B cell (primary cell): ENCODE measurements at regions not wholly inside any gene's neighbourhood (a gene's known extent, or its start where the extent isn't known, plus 50 kb on each side); places are given as distances from the start of the nearest gene placed in this dataset.

Experiments
- ATAC-seq: fragments of 200-7000 bp; cut with Tn5 transposase; one replicate; pipeline ENCODE4 v1.10.0; 2021; ENCODE audit warnings: low read depth, mild to moderate bottlenecking, moderate number of reproducible peaks, moderate library complexity
- CTCF ChIA-PET: fragments of 350-600 bp; sonication (Branson Sonifier 250); formaldehyde crosslinking; loops from one replicate; lab custom pipeline; 2021; ENCODE audit warnings: antibody characterized with exemption, inconsistent platforms; lab: Charles Lee
- POLR2A ChIA-PET: fragments of 350-600 bp; sonication (Branson Sonifier 250); formaldehyde crosslinking; loops from one replicate; lab custom pipeline; 2021; ENCODE audit warnings: antibody characterized with exemption; lab: Charles Lee
- DNase-seq: peaks from one replicate; pipeline ENCODE4 v3.0.0; 2013
- H2AFZ ChIP-seq: 2 replicates; pipeline ENCODE4 v1.6.1; 2012; ENCODE audit warnings: mild to moderate bottlenecking, low read depth, low read length; ENCODE audit not compliant: insufficient read depth, poor library complexity, severe bottlenecking
- H3K27ac ChIP-seq, 2 donors: 1 replicate in 1 of 2; 2 replicates in 1 of 2; pipeline ENCODE4 v1.5.1; 2012 to 2013; ENCODE audit warnings: low read length in 2 of 2, mild to moderate bottlenecking in 2 of 2, moderate library complexity in 1 of 2
- H3K27me3 ChIP-seq, 4 experiments: fragments of 200-600 bp in 1 of 4; sonication (generic) in 1 of 4; replicated peaks in 1 of 4; 1 replicate in 2 of 4; 2 replicates in 2 of 4; pipeline versions ENCODE4 v1.6.1 to v1.7.0; 2013 to 2016; ENCODE audit warnings: low read length in 3 of 4, mild to moderate bottlenecking in 2 of 4, mixed read lengths in 1 of 4, moderate library complexity in 1 of 4; ENCODE audit not compliant: insufficient read depth in 4 of 4, control insufficient read depth in 3 of 4; ENCODE audit errors: control extremely low read depth in 1 of 4
- H3K36me3 ChIP-seq, 2 experiments: replicated peaks in 1 of 2; 1 replicate in 1 of 2; 2 replicates in 1 of 2; pipeline versions ENCODE4 v1.6.1 to v1.7.1; 2013; ENCODE audit warnings: low read length in 1 of 2; ENCODE audit not compliant: insufficient read depth in 2 of 2, control insufficient read depth in 1 of 2; ENCODE audit errors: control extremely low read depth in 1 of 2, extremely low read depth in 1 of 2
- H3K4me1 ChIP-seq, 2 donors: fragments of 200-600 bp in 1 of 2; sonication (generic) in 1 of 2; 1 replicate in 1 of 2; 2 replicates in 1 of 2; pipeline versions ENCODE4 v1.5.1 to v1.6.1; 2013 to 2017; ENCODE audit warnings: low read length in 2 of 2; ENCODE audit not compliant: control insufficient read depth in 2 of 2, insufficient read depth in 2 of 2
- H3K4me2 ChIP-seq: replicated peaks from 2 replicates; pipeline ENCODE3; 2012; ENCODE audit warnings: mild to moderate bottlenecking, low read depth, low read length; ENCODE audit not compliant: poor library complexity, severe bottlenecking
- H3K4me3 ChIP-seq, 5 experiments: fragments of 200-600 bp in 1 of 5; sonication (generic) in 1 of 5; 1 replicate in 3 of 5; 2 replicates in 2 of 5; pipeline versions ENCODE4 v1.5.1 to v1.7.0; 2011 to 2016; ENCODE audit warnings: low read length in 4 of 5, mild to moderate bottlenecking in 4 of 5, low read depth in 2 of 5, control low read depth in 1 of 5, moderate library complexity in 1 of 5; ENCODE audit not compliant: insufficient read depth in 1 of 5; ENCODE audit errors: control extremely low read depth in 1 of 5, extremely low read depth in 1 of 5
- H3K79me2 ChIP-seq: fragments of 200-600 bp; sonication (generic); one replicate; pipeline ENCODE4 v1.6.0; 2016; ENCODE audit warnings: low read length; ENCODE audit not compliant: control insufficient read depth, insufficient read depth
- H3K9ac ChIP-seq: fragments of 200-600 bp; sonication (generic); 2 replicates; pipeline ENCODE4 v1.6.1; 2017; ENCODE audit warnings: mild to moderate bottlenecking, low read length, moderate library complexity
- H3K9me3 ChIP-seq, 3 donors: one replicate each; pipeline versions ENCODE4 v1.6.1 to v1.7.1; 2013; ENCODE audit warnings: low read length in 2 of 3; ENCODE audit not compliant: control insufficient read depth in 2 of 3, insufficient read depth in 1 of 3; ENCODE audit errors: control extremely low read depth in 1 of 3
- H4K20me1 ChIP-seq: 2 replicates; pipeline ENCODE4 v1.6.0; 2012; ENCODE audit warnings: mild to moderate bottlenecking, low read length; ENCODE audit not compliant: insufficient read depth, control insufficient read depth, poor library complexity, severe bottlenecking
- H3K27ac Mint-ChIP-seq: one replicate; pipeline ENCODE4 v1.8.0; 2021; ENCODE audit warnings: mixed read lengths
- H3K27me3 Mint-ChIP-seq: one replicate; pipeline ENCODE4 v1.8.0; 2021; ENCODE audit warnings: mixed read lengths
- H3K4me1 Mint-ChIP-seq: one replicate; pipeline ENCODE4 v1.8.0; 2021; ENCODE audit warnings: mixed read lengths
- H3K4me3 Mint-ChIP-seq: one replicate; pipeline ENCODE4 v1.8.0; 2021; ENCODE audit warnings: mixed read lengths
- H3K9me3 Mint-ChIP-seq: one replicate; pipeline ENCODE4 v1.8.0; 2022; ENCODE audit warnings: mixed read lengths; ENCODE audit not compliant: insufficient read depth
- CTCF ChIP-seq: fragments of 200-600 bp; IDR thresholded peaks from one replicate; pipeline ENCODE4 v1.8.0; 2022; ENCODE audit warnings: antibody characterized with exemption, mild to moderate bottlenecking
- EZH2 ChIP-seq: IDR thresholded peaks from 2 replicates; pipeline ENCODE4 v1.6.1; 2012; ENCODE audit warnings: borderline replicate concordance, low read depth, mild to moderate bottlenecking, moderate library complexity, low read length; ENCODE audit not compliant: insufficient read depth, poor library complexity, severe bottlenecking
- WGBS: methylation state at CpG from one replicate; pipeline ENCODE4 v1.1.5; 2013; ENCODE audit warnings: missing lambda C conversion rate; ENCODE audit not compliant: insufficient coverage; 5-methylcytosine and 5-hydroxymethylcytosine counted together
- intact Hi-C: fragments of 100-400 bp; cut with micrococcal nuclease; formaldehyde crosslinking; loops from one replicate; pipeline ENCODE4 v1.10.0; 2022

- Histone ChIP-seq H3K27ac (no peak overlapping the region), H2AFZ (no peak overlapping the region), H3K9me3 (peaks cover 0 to 12% (median 0%) of the 10 kb centered on the region in 3 donors), H3K79me2 (no peaks in the 10 kb centered on the region), H3K27me3 (no peaks in the 10 kb centered on the region), H3K4me2 (no peak overlapping the region), H3K9ac (no peak overlapping the region), H3K4me1 (no peaks in the 10 kb centered on the region), H4K20me1 (no peaks in the 10 kb centered on the region), H3K4me3 (no peak overlapping the region), H3K36me3 (no peaks in the 10 kb centered on the region)
- H3K4me1 Mint-ChIP-seq: no peaks in the 10 kb centered on the region
- intact Hi-C loops: no loop called here
- ATAC-seq: no peak
- no peak overlapping the region for H3K4me3 Mint-ChIP-seq
- H3K27me3 Mint-ChIP-seq: no peaks in the 10 kb centered on the region
- peaks cover 6% of the 10 kb centered on the region for H3K9me3 Mint-ChIP-seq
- POLR2A ChIA-PET: no interaction called here
- no peak overlapping the region for H3K27ac Mint-ChIP-seq
- no CpG with 5 or more reads among the region's 1 CpG for WGBS
- CTCF ChIA-PET: no interaction called here
- no peak for DNase-seq
- TF ChIP-seq EZH2: no peak
- TF ChIP-seq CTCF: no peak
Measured at GRCh38 chr4:43547561-43547960, 655.0 kb downstream of the GRXCR1 start.

GRCh38 chr4:43550981-43551627 is 658.6 kb downstream of the GRXCR1 start:
- POLR2A ChIA-PET: no interaction called here
- Histone ChIP-seq H4K20me1 (no peaks in the 10 kb centered on the region), H3K9ac (no peak overlapping the region), H3K27me3 (no peaks in the 10 kb centered on the region), H3K27ac (no peak overlapping the region), H3K79me2 (no peaks in the 10 kb centered on the region), H3K4me2 (no peak overlapping the region), H3K36me3 (no peaks in the 10 kb centered on the region), H3K9me3 (peaks cover 0 to 25% (median 7%) of the 10 kb centered on the region in 3 donors), H3K4me3 (no peak overlapping the region), H3K4me1 (no peaks in the 10 kb centered on the region), H2AFZ (no peak overlapping the region)
- DNase-seq (no peak), ATAC-seq (no peak)
- no peak overlapping the region for H3K27ac Mint-ChIP-seq
- intact Hi-C loops: no loop called here
- no peak overlapping the region for H3K4me3 Mint-ChIP-seq
- no peaks in the 10 kb centered on the region for H3K27me3 Mint-ChIP-seq
- H3K9me3 Mint-ChIP-seq: peaks cover 5% of the 10 kb centered on the region
- WGBS: 88% methylated on average over 23 of the region's 24 CpGs
- peaks cover under 1% of the 10 kb centered on the region for H3K4me1 Mint-ChIP-seq
- TF ChIP-seq CTCF (no peak), EZH2 (no peak)
- CTCF ChIA-PET: no interaction called here
